ENCODE measurements at regions not wholly inside any gene's neighbourhood (a gene's known extent, or its start where the extent isn't known, plus 50 kb on each side); places are given as distances from the start of the nearest gene placed in this dataset.
A peak's percentile ranks its signal among the peaks of the same experiment; 100 is the strongest.

DNA sequence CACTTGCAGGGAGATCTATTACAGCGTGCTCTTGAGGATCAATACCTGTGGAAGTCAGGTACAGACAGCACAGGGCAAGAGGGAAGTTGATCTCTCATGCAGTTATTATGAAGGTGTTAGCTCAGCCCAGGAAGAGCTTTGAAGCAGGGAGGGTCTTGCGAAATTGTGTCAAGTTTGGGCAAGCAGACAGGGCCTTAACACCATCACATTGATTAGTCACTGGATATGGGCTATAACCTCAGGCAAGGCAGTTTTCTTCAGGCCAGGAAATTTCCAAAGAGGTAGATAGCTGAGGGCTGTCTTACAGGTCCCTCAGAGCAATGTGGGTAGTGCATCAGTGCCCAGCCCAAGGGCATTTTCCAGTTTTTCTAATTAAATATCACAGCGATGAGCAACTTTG, 643.8 kb downstream of the DHX35 start:
- FAIRE-seq (no peak), DNase-seq (ENCODE audit: extremely low spot score, insufficient read length, low read depth) (no peak)

DNA sequence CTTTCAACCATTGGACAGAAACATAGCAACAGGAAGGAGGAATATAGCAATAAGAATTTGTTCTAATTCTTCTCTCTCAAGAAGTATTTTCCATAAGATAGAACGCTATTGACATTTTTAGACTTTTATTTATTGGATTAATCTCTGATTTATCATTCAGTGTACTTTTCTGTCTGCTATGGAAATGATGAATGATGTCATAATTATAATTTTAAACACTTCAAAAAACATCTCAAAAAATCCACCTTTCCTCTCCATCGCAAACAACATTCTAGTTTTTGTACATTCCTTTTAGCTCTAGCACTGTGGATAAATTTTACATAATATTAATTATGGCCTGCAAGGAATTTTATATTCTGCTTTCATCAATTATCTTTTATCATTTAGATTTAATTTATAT, 643.2 kb downstream of the DHX35 start:
- FAIRE-seq (no peak), DNase-seq (ENCODE audit: extremely low spot score, insufficient read length, low read depth) (no peak)

- FAIRE-seq (no peak), DNase-seq (ENCODE audit: extremely low spot score, insufficient read length, low read depth) (no peak)
Observed at GRCh38 chr20:39603219-39603618, 641.1 kb downstream of the DHX35 start.

GRCh38 chr20:39602649-39603048, 640.5 kb downstream of the DHX35 start:
- no peak for FAIRE-seq
- no peak for DNase-seq (ENCODE audit: extremely low spot score, insufficient read length, low read depth)

GRCh38 chr20:39600871-39601270, 638.7 kb downstream of the DHX35 start:
- FAIRE-seq (no peak), DNase-seq (ENCODE audit: extremely low spot score, insufficient read length, low read depth) (no peak)

GRCh38 chr20:39600156-39600555, 638.0 kb downstream of the DHX35 start:
- DNase-seq (ENCODE audit: extremely low spot score, insufficient read length, low read depth), result no peak
- no peak for FAIRE-seq

GRCh38 chr20:39596554-39596953, 634.4 kb downstream of the DHX35 start:
- no peak for DNase-seq (ENCODE audit: extremely low spot score, insufficient read length, low read depth)
- FAIRE-seq, result no peak

- FAIRE-seq, result no peak
Observed at GRCh38 chr20:39592371-39592770, 630.2 kb downstream of the DHX35 start.

GRCh38 chr20:39588148-39588757, 626.1 kb downstream of the DHX35 start:
- FAIRE-seq (no peak), DNase-seq (ENCODE audit: extremely low spot score, insufficient read length, low read depth) (no peak)

More at GRCh38 chr20:39592371-39592770, 630.2 kb downstream of the DHX35 start:
- no peak for DNase-seq (ENCODE audit: extremely low spot score, insufficient read length, low read depth)

- FAIRE-seq (no peak), DNase-seq (ENCODE audit: extremely low spot score, insufficient read length, low read depth) (no peak)
Observed at GRCh38 chr20:39581034-39581433, 618.9 kb downstream of the DHX35 start.

GRCh38 chr20:39576771-39577170, 614.6 kb downstream of the DHX35 start:
- DNase-seq (ENCODE audit: extremely low spot score, insufficient read length, low read depth) (no peak), FAIRE-seq (no peak)

- FAIRE-seq (no peak), DNase-seq (ENCODE audit: extremely low spot score, insufficient read length, low read depth) (no peak)
Observed at GRCh38 chr20:39574061-39574460, 611.9 kb downstream of the DHX35 start.

- FAIRE-seq (no peak), DNase-seq (ENCODE audit: extremely low spot score, insufficient read length, low read depth) (no peak)
Observed at GRCh38 chr20:39571171-39571570, 609.0 kb downstream of the DHX35 start.

DNA sequence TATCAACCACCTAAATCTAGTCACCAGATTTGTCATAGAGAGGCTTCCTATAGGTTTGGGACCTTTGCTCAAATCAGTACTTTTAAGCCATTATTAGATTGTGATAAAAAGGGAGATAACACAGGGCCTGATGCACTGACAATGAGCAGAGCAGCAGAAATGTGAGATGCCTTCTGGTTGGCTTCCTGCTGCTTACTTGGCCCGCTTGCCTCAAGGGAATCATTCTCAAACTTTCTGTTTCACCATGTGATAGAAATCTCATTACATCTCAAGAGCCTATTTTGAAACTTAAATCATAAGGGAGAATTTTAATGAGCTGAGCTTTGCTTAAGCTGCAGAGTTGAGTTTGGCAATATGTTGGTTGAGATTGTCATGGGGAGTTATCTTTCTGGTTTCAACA, 606.0 kb downstream of the DHX35 start:
- FAIRE-seq, result no peak

GRCh38 chr20:39563349-39563748, 601.2 kb downstream of the DHX35 start:
- DNase-seq (ENCODE audit: extremely low spot score, insufficient read length, low read depth) (no peak), FAIRE-seq (peak; percentile 46)

More for the DNA sequence above, 606.0 kb downstream of the DHX35 start:
- no peak for DNase-seq (ENCODE audit: extremely low spot score, insufficient read length, low read depth)

DNA sequence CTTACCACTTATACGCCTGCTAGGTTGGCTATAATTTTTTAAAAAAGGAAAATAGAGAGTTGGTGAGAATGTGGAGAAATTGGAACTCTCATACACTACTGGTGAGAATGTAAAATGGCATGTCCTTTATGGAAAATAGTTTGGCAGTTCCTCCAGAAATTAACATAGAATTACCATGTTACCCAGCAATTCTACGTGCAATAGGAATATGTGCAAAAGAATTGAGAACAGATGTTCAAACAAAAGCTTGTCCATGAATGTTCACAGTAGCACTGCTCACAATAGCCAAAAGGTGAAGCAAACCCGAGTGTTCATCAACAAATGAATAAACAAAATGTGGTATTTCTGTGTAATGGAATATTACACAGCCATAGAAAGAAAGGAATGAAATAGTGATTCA, 592.2 kb downstream of the DHX35 start:
- DNase-seq (ENCODE audit: extremely low spot score, insufficient read length, low read depth) (no peak), FAIRE-seq (no peak)

- no peak for DNase-seq (ENCODE audit: extremely low spot score, insufficient read length, low read depth)
- FAIRE-seq, result no peak
Observed at GRCh38 chr20:39553120-39553519, 591.0 kb downstream of the DHX35 start.

GRCh38 chr20:39549733-39550132, 587.6 kb downstream of the DHX35 start:
- FAIRE-seq (no peak), DNase-seq (ENCODE audit: extremely low spot score, insufficient read length, low read depth) (no peak)

DNA sequence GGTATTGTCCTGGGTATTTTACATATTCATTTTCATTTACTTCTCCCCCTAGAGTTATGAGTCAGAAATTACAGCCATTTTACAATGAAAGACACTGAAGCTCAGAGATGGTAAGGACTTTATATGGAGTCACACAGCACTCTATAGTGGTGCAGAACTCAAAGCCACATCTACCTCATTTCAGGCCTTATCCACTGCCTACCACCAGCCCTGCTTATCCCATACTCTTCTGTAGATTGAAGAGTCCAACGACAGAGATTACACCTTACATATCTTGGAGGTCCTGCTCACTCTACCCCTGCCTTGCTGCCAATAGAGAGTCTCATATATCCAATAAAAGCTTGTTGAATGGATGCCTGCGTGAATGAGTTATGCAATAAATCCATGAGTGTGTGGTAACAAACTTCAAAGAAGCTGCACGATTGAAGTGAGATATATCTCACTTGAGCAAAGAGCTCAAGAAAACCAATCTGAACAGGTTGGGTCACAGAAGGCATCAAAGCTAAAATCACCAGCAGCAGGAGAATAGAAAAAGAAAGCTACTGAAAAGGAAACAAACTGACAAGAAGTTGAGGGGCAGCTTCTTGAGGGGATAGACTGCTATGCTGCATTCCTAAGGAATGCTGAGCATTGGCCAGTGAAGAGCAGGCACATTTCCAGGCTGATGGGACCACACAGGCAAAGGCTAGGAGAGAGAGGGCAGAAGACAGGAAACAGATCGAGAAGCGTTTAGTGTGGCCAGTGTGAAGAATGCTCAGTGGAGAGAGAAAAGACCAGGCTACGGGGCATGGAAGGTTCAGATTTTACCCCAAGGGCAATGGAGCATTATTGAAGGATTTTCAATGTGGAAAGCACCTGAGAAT, 585.6 kb downstream of the DHX35 start:
- DNase-seq (ENCODE audit: extremely low spot score, insufficient read length, low read depth), result no peak
- no peak for FAIRE-seq

- no peak for FAIRE-seq
- DNase-seq (ENCODE audit: extremely low spot score, insufficient read length, low read depth), result no peak
Observed at GRCh38 chr20:39541136-39541803, 579.1 kb downstream of the DHX35 start.

GRCh38 chr20:39538317-39538716, 576.2 kb downstream of the DHX35 start:
- DNase-seq (ENCODE audit: extremely low spot score, insufficient read length, low read depth) (no peak), FAIRE-seq (no peak)

Data from GM18507 (cell line).